GM18519 (cell line): ENCODE measurements at regions not wholly inside any gene's neighbourhood (a gene's known extent, or its start where the extent isn't known, plus 50 kb on each side); places are given as distances from the start of the nearest gene placed in this dataset.

Source experiments
- ATAC-seq: cut with Tn5 transposase; IDR thresholded peaks from one replicate; pipeline ENCODE4 v1.9.1; 2021; ENCODE audit warnings: mild to moderate bottlenecking, moderate library complexity; ENCODE audit not compliant: unreplicated experiment, low FRiP score

DNA sequence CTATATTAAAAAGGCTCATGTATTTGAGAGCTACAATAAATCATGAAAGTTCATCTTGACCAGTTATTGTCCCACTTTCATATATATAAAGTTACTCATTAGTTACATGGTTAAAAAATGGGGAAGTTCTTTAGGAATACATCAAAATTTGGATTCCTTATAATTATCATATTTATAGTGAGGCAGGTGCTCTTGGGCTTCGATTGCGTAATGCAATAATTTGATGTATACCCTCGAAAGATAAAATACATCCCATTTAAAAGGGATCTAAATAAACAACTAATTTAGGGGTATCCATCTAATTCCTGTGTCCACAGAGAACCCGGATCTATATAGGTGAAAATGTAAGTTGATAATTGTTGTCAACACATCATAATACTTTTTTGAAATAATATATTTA, 444.6 kb downstream of the RIT2 start:
- no peak for ATAC-seq

DNA sequence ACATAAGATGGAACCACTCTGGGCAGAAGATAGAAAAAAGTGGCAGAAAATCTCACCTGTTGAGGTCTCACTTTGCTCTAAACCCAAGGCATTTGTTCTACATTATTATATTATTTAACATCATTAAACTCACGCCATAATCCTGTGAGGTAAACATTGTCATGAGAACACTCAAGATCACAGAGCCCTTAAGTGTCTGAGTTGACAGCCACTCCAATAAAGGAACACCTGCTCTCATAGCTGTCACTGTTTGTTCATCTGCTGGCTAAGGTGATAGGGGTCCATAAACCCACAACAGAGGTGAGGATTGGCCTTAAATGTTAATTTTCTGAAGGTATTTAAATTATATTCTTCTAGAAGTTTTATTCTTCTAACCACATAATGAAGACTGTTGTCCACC, 439.7 kb downstream of the RIT2 start:
- no peak for ATAC-seq

DNA sequence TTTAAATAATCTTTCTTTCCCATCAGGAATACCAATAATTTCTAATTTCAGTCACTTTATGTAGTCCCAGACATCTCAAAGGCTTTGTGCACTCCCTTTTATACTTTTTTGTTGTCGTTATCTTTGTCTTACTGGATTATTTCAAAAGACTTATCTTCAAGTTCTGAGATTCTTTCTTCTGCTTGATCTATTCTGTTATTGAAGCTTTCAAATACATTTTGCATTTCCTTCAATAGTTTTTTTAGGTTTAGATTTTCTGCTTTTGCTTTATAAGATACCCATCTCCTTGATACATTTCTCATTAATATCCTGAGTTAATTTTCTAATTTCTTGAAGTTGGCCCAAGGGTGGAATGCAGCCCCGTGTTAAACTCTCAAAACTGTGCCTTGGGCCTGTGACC, 432.4 kb downstream of the RIT2 start:
- ATAC-seq, result no peak

DNA sequence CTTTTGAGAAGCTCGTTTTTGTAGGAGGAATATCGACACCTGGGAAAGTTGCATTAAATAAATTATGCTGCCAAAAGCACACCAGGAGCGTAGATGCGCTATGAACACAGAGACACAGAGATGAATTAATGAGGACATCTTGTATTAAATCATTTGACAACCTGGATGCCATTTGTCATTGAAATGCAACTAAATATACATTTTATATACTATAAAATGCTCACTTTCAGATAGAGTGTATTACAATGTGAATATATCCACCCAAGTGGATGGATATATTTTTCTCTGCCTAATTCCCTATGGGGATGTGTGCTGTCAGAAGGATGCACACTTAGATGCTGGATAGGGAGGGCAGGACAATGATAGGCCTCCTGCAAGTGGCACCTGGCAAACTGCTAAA, 426.2 kb downstream of the RIT2 start:
- no peak for ATAC-seq
